HG03045 (cell line): ENCODE measurements at regions not wholly inside any gene's neighbourhood (a gene's known extent, or its start where the extent isn't known, plus 50 kb on each side); places are given as distances from the start of the nearest gene placed in this dataset.

Source experiments
- ATAC-seq: cut with Tn5 transposase; IDR thresholded peaks from one replicate; pipeline ENCODE4 v1.9.1; 2021; ENCODE audit warnings: mild to moderate bottlenecking, moderate library complexity; ENCODE audit not compliant: unreplicated experiment

DNA sequence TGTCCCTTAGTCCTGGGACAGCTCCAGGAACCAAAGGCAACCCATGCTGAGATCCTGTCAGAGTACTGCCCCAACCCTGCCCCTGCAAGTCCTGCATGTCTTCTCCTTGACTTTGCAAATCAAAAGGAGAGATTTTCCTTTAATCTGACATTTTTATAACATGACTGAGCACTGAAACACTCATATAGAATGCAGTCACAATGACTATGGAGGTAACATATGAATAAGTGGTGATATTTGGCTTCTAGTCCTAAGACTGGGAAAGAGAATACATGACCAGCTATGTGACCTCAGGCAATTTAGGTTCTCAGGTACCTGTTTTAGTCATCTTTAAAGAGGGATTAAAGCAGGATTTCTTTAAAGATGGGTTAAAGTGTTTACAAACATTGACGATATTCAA is 941.6 kb upstream of the CDH8 start:
- no peak for ATAC-seq

DNA sequence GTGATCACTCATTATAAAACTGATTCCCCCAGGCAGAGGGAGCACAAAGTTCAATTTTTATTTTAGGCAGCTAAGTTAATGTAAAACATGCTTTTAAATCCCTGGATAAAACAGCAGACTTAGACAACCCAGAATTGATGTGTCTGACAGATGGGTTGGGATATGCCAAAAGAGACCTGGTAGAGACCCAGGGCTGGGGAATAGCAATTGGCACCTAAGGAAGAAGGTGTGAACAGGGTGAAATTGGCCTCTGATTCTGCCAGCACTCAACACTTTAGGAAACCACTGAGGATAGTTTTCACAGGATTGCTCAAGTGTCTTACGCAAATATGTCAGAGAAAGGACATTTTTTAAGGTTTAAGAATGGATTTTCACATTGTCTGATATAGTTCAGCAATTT is 938.2 kb upstream of the CDH8 start:
- ATAC-seq = no peak

DNA sequence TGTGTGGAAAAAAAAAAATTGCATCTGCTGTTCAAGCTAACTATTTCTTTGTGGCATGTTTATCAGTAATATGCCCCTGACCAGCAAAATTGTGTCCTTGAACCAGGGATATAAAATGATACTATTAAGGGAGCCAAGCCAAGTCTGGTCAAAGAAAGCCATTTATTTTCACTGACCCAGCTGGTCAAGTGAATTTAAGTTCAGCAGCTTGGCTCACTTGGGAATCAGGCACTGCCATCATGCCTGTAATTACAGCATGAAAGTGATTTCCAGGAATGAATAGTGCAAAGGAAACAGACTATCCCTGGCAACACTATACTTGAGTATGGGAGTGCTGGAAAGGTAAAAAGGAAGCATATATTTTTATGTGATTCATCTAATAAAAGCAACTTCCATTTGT is 934.6 kb upstream of the CDH8 start:
- ATAC-seq = no peak

DNA sequence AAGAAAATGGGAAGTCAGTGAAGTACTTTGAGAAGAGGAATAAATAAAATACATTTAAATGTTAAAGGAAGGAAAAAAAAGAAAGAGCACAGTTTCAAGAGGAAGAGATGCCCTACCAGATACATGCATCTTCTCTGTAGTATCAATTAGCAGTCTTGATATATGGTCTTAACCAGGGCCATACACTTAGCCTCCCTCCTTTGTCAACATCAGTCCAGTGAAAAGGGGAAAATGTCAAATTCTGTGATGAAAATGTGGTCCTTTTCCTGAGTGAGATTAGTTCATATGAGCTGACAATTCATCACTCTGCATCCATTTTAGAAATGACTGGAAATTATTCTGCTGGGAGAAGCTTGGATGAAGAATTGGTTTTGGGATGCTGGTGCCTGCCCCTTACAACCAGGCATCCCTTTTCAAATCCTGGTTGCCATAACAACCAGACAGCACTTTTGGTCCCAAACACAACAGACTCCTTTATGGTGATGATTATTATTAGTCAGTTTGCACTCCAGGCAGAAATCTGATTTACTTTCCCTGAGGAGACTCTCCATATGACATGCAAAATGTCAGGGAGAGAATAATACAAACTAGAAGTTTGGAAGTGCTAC is 933.6 kb upstream of the CDH8 start:
- no peak for ATAC-seq

DNA sequence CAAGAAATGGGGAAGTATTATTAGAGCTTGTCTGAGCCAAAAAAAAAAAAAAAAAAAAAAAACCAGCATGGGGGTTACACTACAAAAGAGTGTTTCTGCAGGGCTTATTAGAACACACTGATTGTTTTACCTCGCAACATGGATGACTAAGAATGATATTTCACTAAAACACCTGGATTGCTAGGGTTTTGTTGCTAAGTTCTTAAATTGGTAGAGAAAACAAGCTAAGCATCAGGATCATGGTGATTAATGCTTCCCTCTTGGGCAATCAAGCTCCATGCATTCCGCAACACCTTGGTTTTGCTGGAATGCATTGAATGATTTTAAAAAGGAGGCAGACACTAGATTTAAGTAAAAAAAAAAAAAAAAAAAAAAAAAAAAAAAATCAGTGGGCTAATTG is 931.4 kb upstream of the CDH8 start:
- ATAC-seq = no peak

DNA sequence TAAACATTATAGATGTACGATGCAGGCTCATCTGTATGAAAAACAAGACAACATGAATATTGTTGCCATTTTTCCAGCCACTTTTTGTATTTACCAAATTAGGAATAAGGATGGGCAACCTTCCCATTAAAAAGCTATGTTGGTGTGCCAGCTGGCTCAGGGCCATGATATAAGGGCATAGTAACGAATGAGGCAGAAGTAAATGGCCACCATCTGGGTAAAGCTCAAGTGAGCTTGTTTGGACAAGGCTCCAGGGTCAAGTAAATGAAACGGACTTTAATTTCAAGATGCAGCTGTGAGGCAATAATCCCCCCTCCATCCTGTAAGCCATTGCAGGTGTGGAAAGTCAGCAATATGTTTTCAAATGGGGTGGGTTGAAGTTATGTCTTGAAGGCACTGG is 930.9 kb upstream of the CDH8 start:
- no peak for ATAC-seq

DNA sequence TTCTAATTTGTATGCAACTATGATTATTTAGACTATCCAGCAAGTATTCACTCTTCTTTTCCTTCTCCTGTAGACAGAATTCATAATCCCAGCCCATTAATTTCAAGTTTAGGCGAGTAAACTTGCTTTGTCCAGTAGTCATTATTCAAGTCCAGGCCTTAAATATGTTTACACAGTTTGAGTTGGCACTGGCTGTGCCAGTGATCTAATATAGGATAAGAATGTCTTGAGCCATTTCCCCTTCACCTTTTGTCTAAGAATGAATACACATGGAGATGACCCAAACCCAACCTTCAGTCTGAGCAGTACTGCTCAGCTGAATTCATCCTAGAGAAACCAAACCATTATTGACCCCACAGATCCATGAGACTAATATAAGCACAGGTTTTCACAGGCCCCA is 930.4 kb upstream of the CDH8 start:
- no peak for ATAC-seq

DNA sequence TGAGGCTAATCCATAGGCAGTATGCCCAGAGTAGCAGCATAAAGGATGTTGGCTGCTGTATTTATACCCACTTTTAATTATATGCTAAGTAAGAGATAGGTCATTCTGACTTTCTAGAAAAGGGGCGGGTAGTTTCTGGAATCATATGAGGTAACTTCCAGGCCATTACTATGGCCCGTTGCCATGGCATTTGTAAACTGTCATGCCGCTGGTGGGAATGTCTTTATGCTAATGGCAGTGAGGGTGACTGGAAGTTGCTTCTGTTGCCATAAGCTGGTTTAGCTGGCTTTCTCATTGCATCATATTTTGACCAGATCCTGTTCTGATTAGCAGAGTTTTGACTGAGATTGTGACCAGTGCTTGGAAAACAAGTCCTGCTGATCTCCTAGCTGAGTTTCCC is 929.6 kb upstream of the CDH8 start:
- no peak for ATAC-seq

DNA sequence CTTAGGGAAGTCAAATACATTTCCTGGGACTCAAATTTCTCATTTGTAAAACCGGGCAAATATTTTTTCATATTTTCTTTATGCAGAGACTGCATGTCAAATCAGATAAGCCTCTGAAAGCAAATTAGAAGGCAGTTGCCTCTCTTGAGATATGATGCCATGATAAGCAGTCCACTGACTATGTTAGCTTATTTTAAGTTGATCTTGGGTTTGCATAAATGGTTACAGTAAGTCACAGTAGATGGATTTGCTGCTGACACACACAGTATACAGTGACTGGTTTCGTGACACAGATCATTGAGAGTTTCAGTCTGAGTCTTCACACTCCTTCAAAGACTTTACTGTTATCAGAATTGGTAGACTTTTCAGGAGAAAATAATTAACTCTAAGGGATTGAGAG is 927.6 kb upstream of the CDH8 start:
- no peak for ATAC-seq

DNA sequence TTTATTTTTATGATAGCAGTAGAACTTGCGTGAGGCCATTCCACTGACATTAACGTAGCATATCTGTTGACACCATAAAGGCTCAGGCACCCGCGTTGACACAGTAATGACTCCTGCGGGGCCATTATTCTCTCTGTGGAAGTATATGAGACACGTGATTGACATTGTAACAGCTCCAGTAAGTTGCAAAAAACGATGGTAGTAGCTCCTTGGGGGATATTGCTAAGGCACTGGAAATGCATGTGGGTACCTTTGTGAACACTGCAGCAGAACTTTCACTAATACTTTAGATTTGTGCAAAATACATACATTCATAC is 918.8 kb upstream of the CDH8 start:
- no peak for ATAC-seq

DNA sequence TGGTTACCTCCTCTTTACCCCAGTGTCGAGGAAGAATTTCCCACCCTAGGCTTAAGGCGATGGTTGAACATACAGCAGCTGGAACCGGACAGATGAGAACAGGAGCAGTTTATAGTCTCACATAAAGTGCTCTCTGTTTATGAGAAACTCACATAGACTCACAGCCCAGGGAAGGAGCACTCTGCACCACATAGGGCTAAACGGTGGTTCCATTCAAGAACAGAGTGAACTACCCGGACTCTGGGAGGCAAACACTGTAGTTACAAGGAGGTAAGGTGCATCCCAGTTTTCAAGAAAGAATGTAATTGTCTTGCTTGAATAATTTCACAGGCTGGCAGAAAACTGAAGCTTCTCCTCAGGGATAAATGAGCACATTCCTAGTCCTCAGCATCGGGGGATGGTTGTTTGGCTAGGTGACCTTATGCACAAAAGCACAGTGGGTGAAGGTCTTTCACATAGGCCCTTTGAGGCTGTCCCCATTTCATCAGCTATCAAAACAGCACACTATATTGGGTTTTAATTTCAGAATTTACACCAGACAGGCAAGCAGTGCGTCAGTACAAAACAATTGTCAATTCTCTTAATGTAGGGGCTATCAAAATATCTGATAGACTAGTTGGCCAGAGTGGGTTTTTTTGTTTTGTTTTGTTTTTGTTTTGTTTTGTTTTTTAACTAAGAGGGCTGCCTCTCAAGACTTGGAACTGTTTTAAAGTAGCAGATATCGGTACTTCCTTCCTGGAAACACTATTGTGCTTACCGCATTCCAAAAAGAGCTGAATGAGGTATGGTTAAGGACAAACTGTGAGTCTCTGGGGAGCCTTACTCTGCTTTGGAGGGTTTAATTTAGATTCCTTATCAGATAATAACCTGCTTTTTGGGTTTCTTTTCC is 918.1 kb upstream of the CDH8 start:
- no peak for ATAC-seq

DNA sequence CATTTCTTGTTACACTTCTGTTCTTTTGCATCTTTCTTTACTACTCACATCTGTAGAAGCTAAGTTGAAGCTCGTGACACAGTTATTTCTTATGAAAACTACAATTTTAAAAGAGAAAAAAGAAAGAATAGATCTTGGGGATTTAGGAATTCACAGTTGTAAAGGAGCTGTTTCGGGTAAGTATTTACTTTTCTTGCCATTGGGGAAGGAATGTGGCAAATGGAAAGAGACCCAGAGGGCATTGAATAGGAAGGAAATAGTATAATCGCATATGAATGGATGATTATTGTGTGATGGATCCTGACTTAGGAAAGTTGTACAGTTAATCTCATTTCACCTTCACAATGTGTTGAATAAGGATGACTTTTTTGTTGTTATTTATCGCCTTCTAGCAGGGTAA is 914.1 kb upstream of the CDH8 start:
- ATAC-seq = no peak

DNA sequence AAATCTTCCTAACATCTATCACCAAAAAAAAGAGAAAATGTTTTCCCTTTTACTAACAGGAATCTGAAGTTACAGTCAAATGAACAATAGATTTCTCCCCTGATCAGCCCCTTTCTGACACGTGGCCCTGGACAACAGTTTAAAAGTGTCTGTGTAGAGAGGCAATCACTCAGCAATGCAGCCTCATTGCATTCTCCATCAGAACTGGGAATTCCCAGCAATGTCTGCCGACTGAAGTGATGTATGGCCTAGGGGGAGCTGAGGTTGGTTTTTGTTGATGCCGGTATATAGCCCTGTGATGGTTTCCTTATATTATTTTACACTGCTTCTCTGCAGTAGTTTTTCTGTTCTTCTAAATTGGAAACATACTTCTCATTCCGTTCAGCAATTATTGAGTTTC is 904.3 kb upstream of the CDH8 start:
- ATAC-seq = no peak

DNA sequence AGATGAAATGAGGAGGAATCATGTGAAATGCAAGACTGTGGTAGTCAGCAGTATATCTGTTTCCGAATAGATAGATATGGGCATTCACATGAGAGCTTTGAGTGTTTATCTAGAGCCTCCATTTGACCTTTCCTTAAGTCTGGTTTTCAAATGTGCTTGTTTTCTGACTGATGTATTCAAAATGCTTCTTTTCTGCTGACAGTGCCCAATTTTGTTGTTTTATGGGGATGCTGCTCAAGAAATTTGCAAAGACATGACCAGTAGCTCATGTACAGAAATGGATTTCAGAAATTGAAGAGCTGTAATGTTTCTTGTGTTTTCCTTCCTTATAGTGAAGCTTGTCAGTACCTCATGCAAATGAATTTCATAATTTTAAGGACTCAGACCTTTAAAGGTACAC is 903.4 kb upstream of the CDH8 start:
- no peak for ATAC-seq

DNA sequence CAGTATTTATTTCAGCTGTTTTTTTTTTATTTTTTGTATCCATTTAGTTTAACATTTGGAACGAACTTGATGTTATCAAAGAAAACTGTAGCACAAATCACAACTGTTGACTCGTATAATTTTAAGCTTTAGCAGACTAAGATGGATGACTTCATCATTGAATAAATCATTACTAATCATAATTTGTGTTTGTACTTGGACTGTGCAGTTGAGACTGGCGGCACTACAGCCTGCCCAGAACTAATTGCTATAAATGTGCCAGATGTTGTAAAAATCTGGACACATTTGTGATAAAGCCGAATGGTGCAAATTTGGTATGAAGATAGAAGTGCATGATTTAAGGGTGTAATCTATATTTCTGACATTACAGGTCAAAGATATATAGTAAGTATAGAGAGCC is 897.7 kb upstream of the CDH8 start:
- no peak for ATAC-seq

DNA sequence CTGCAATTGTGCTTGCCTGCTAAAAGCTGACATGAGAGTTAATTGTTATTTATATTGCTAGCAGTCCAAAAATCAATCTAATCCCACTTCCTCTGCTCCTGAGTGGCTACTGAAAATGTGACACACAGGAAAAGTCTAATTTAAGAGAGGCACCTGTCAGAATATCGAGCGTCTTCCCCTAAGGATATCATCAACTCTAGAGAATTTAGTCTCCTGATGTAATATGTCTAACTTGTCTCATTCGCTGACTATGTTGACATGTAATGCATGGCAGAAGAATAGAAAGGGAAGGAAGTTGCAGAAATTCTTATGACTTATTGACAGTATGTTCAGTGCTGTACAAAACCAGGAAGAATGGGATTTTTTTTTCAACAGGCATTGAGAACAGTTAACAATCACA is 893.4 kb upstream of the CDH8 start:
- ATAC-seq = no peak

DNA sequence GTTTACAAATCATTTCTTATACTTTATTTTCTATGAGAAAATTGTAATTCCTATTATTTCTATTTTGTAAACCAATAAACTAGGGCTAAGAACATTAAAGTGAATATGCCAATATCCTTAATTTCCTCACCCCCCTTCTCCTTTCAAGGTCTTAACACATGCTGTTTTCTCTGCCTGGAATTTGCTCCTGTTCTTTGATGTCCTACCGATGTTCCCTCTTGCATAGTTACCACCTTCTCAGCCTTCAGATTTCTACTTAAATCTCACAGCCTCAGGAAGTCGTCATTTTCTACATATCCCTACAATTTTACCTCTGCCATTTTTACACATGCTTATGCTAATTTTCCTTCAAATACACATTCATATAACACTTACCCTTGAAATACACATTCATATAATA is 890.9 kb upstream of the CDH8 start:
- ATAC-seq = no peak

DNA sequence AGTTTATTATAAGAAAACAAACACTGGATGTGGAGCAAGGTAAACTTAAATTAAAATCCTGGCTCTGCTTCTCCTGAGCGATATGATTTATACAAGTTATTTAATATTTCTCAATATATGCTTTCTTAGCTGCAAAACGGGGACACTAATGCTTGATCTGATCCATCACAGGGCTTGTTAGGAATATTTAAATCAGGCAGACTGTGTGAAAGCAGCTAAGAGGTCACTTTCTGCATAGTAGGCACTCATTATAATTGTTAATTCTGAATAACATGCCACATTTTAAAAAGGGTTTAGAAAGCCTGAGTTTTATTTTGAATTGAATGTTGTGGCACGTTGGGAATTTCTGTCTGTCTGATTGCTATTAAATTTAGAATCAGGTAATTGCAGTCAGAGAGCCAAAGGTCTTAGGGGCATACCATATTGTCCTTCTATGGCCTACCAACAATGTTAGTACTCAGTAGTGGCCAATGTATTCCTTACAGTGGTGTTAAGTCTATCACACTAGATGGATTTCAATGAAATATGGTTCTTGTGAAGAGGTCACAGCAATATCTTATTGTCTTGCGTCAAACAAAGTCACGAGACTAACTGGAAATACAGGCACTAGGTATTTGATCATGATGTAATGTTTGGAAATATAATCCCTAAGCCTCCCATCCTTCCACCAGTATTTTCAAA is 890.0 kb upstream of the CDH8 start:
- no peak for ATAC-seq

DNA sequence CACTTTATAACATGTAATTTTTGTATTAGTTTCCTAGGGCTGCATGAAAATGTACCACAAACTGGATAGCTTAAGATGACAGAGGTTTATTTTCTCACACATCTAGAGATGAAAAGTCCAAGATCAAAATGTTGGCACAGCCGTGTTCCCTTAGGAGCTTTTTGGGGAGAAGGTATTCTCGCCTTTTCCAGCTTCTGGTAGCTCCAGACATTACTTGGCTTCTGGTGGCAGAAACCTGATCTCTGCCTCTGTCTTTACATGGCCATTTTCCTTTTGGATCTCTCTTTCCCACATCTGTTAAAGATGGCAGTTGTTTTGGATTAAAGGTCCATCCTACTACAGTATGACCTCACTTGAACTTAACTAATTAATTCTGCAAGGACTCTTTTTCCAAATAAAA is 885.7 kb upstream of the CDH8 start:
- ATAC-seq = no peak

DNA sequence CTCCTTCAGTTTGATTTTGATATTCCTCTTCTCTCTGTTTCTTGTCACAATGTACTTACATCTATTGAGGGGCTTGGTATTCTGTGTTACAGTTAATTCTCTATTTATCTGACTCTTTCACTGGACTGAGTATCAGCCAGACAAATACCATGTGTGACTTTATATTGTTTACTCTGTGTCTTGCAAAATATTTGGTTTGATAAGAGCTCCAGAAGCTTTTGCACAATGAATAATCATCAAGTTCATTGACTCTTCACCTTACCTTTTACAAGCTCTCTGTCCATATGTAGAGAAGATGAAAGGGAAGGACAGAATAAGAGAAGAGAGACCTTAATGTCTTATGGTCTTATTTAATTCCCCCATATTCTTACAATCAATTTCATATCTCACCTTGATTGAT is 877.7 kb upstream of the CDH8 start:
- no peak for ATAC-seq

DNA sequence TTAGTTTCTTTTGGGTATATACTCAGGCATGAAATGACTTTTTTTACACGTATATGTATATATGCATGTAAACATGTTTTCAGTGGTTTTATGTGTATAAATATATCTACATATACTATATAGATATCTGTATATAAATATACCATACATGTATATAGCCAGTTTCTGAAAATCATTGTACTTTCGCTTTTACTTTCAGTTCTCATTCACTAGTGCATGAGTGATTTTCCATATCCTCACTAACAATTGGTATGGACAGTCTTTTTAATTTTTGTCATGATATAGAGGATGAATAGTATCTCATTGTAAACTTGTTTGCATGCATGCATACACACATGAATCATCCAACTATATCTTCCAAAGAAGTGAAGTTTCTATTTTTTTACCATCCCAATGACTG is 877.1 kb upstream of the CDH8 start:
- ATAC-seq = no peak

DNA sequence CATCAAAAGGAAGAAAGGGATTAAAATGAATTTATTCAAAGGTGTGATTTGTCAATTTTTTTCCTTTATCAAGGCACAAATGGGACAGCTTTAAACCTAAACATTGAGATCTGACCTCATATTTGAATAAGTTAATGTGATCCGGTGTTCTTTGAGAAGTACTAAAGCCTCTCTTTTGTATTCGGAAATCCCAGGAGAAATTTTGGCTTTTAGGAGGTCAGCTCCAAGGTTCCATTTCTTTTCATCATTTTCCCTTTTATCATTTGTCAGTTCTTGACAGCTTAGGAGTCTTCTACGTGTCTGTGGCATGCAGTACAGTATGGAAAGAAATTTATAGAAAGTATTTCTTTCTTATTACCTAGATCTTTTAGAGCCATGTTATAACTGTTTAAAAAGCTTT is 873.4 kb upstream of the CDH8 start:
- no peak for ATAC-seq
